ENCODE measurements at regions not wholly inside any gene's neighbourhood (a gene's known extent, or its start where the extent isn't known, plus 50 kb on each side); places are given as distances from the start of the nearest gene placed in this dataset.

- no peak for TF ChIP-seq CTCF (IDR thresholded peaks at IDR 0.05)
- no peak for TF ChIP-seq EZH2 (IDR thresholded peaks at IDR 0.05)
- TF ChIP-seq EZH2phosphoT487 (IDR thresholded peaks at IDR 0.05), result no peak
Observed at GRCh38 chr12:24244801-24245200, 295.3 kb upstream of the SOX5 start.

Measured in neural progenitor cell (in vitro differentiated cells).